NB4 (cell line): ENCODE measurements at regions not wholly inside any gene's neighbourhood (a gene's known extent, or its start where the extent isn't known, plus 50 kb on each side); places are given as distances from the start of the nearest gene placed in this dataset.
"Not testable (repeated sequence)": the region's sequence is repeated elsewhere in the genome, so short reads cannot be mapped to it uniquely, and the experiment has no call there.

Experiments
- CTCF ChIP-seq: IDR thresholded peaks from one replicate; pipeline ENCODE4 v1.5.1; 2012; ENCODE audit warnings: low read depth, low read length
- MAX ChIP-seq: IDR thresholded peaks from 2 replicates; pipeline ENCODE4 v1.6.1; 2011; ENCODE audit warnings: low read depth, low read length
- MYC ChIP-seq: IDR thresholded peaks from 2 replicates; pipeline ENCODE4 v1.6.1; 2011; ENCODE audit warnings: low read depth, low read length
- POLR2A ChIP-seq: IDR thresholded peaks from 2 replicates; pipeline ENCODE4 v1.6.1; 2011; ENCODE audit warnings: mild to moderate bottlenecking; ENCODE audit not compliant: insufficient read length; ENCODE audit errors: extremely low read depth

- not testable (repeated sequence) for TF ChIP-seq CTCF, POLR2A, MAX, MYC
Measured at GRCh38 chr5:158034586-158034985, 175.6 kb upstream of the CLINT1 start.
